Right lobe of liver (tissue), 6 donors: ENCODE measurements at regions not wholly inside any gene's neighbourhood (a gene's known extent, or its start where the extent isn't known, plus 50 kb on each side); places are given as distances from the start of the nearest gene placed in this dataset.

Experiments
- ATAC-seq, 4 donors: fragments of 200-7000 bp; cut with Tn5 transposase; one replicate each; pipeline ENCODE4 v1.9.1; 2020; ENCODE audit warnings: mild to moderate bottlenecking in 4 of 4, moderate library complexity in 4 of 4
- DNase-seq, 3 donors: peaks; one replicate each; pipeline ENCODE4 v3.0.0-alpha.2; 2020
- H3K27ac ChIP-seq, 3 donors: fragments of 200-600 bp; one replicate each; pipeline ENCODE4 v1.8.0; 2022
- H3K27me3 ChIP-seq, 2 donors: fragments of 200-600 bp; one replicate each; pipeline ENCODE4 v1.8.0; 2022
- H3K36me3 ChIP-seq, 4 donors: fragments of 200-600 bp; sonication (generic) in 1 of 4; one replicate each; pipeline versions ENCODE4 v1.5.1 to v1.8.0; 2017 to 2022; ENCODE audit warnings: control low read depth in 1 of 4
- H3K4me1 ChIP-seq, 4 donors: fragments of 200-600 bp; sonication (generic) in 1 of 4; one replicate each; pipeline versions ENCODE4 v1.5.1 to v1.8.0; 2017 to 2022; ENCODE audit warnings: control low read depth in 1 of 4
- H3K4me3 ChIP-seq, 3 donors: fragments of 200-600 bp; one replicate each; pipeline ENCODE4 v1.8.0; 2022
- H3K9me3 ChIP-seq, 4 donors: fragments of 200-600 bp; sonication (generic) in 1 of 4; one replicate each; pipeline versions ENCODE4 v1.5.1 to v1.8.0; 2017 to 2022; ENCODE audit warnings: control low read depth in 1 of 4
- POLR2A ChIP-seq: fragments of 450-650 bp; IDR thresholded peaks from one replicate; pipeline ENCODE4 v1.6.1; 2017; ENCODE audit warnings: antibody characterized with exemption, mild to moderate bottlenecking
- WGBS: methylation state at CpG from one replicate; pipeline ENCODE4 v1.1.6; 2018; ENCODE audit warnings: low coverage, low lambda C conversion rate; ENCODE audit not compliant: insufficient coverage; ENCODE audit errors: missing lambda C conversion rate; 5-methylcytosine and 5-hydroxymethylcytosine counted together
- intact Hi-C, 2 donors: fragments of 100-400 bp; cut with DNase I; formaldehyde crosslinking; loops; one replicate each; pipeline versions ENCODE4 v1.11.2 to v1.14.1; 2022
- TF ChIP-seq, protein P1 (sequence below), 4 donors: fragments of 200-600 bp in 3 of 4; fragments of 450-650 bp in 1 of 4; IDR thresholded peaks; one replicate each; pipeline versions ENCODE4 v1.5.1 to v1.8.0; 2016 to 2022; ENCODE audit warnings: antibody characterized with exemption in 4 of 4, mild to moderate bottlenecking in 2 of 4
- donor health status: DM: no; HTN: yes; CAD: no.
- donor health status: DM: no; HTN: no; CAD: no.
- donor health status: DM: no; HTN: no; CAD: no.
- donor health status: DM: no; HTN: yes; CAD: no.
- donor health status: DM: no; HTN: yes; CAD: no.

DNA sequence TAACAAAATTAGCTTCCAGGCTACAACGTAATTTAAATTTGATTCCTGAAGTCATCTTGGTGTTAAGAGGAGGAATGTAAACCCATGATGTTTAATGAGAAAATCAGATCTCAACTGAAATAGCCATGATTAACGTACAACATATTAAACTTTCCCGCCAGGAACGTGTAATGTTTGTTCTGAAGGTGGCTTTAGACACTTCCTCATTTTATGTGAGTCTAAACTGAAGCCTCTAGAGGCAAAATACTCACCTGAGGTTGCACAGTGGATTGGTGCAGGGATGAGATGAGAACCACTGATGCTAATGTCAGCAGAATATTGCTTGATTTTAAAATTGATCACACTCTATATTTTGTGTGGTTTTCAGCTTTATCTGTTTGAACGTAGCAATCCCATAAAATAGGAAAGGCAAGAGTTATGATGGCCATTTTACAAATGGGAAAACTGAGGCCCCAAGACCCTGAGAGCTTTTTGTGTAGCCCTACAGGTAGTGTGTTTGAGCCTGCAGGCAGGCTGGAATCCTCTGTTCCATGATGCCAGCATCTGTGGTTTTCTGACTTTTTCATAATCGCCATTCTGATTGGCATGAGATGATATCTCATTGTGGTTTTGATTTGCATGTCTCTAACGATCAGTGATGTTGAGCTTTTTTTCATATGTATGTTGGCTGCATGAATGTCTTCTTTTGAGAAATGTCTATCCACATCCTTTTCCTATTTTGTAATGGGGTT, 243.7 kb upstream of the BMPER start:
- Histone ChIP-seq H3K27me3 (no peaks in the 10 kb centered on the region), H3K4me3 (no peak overlapping the region), H3K36me3 (no peaks in the 10 kb centered on the region), H3K27ac (no peak overlapping the region), H3K4me1 (no peaks in the 10 kb centered on the region), H3K9me3 (no peaks in the 10 kb centered on the region)
- TF ChIP-seq, protein P1, sequence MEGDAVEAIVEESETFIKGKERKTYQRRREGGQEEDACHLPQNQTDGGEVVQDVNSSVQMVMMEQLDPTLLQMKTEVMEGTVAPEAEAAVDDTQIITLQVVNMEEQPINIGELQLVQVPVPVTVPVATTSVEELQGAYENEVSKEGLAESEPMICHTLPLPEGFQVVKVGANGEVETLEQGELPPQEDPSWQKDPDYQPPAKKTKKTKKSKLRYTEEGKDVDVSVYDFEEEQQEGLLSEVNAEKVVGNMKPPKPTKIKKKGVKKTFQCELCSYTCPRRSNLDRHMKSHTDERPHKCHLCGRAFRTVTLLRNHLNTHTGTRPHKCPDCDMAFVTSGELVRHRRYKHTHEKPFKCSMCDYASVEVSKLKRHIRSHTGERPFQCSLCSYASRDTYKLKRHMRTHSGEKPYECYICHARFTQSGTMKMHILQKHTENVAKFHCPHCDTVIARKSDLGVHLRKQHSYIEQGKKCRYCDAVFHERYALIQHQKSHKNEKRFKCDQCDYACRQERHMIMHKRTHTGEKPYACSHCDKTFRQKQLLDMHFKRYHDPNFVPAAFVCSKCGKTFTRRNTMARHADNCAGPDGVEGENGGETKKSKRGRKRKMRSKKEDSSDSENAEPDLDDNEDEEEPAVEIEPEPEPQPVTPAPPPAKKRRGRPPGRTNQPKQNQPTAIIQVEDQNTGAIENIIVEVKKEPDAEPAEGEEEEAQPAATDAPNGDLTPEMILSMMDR (IDR thresholded peaks at IDR 0.05): no peak
- no peak for TF ChIP-seq POLR2A
- WGBS: 41% methylated on average over 7 of the region's 7 CpGs
- DNase-seq (no peak), ATAC-seq (no peak)
- intact Hi-C loops: no loop called here

DNA sequence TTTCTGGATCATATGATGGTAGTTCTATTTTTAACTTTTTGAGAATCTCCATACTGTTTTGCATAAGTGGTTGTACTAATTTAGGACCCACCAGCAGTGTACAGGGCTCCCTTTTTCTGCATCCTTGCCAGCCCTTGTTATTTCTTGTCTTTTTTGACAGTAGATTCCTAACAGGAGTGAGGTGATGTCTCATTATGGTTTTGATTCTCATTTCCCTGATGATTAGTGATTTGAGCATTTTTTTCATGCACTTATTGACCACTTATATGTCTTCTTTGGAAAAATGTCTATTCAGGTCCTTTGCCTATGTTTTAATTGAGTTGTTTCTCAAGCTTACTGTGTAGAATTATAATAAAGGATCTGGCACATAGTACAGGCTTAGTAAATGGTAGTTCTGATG, 238.8 kb upstream of the BMPER start:
- no peak overlapping the region for H3K27ac ChIP-seq
- no peaks in the 10 kb centered on the region for H3K27me3 ChIP-seq
- no peak for ATAC-seq
- no peak for DNase-seq
- no peak for TF ChIP-seq POLR2A
- TF ChIP-seq, protein P1 (IDR thresholded peaks at IDR 0.05): no peak
- no peaks in the 10 kb centered on the region for H3K36me3 ChIP-seq
- H3K4me3 ChIP-seq: no peak overlapping the region
- no peaks in the 10 kb centered on the region for H3K9me3 ChIP-seq
- intact Hi-C loops: no loop called here
- no peaks in the 10 kb centered on the region for H3K4me1 ChIP-seq

DNA sequence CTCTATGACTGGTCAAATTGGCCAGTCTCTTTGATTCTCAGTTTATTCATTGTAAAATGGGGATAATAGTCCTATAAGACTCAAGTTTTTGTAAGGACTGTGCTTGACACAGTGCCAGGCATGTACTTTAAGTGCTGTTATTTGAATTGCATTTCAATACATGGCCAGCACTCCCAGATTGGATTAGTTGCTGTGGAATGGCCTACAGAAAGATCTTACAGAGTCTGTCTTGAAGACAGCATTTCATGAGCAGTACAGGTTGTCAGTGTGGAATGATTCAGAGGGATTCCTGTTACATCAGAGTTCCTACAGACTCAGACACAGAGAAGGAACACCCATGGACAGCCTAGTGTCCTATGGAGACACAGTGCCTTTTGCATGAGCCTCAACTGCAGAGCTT, 238.1 kb upstream of the BMPER start:
- Histone ChIP-seq H3K4me1 (no peaks in the 10 kb centered on the region), H3K36me3 (no peaks in the 10 kb centered on the region), H3K9me3 (no peaks in the 10 kb centered on the region), H3K27ac (no peak overlapping the region), H3K27me3 (no peaks in the 10 kb centered on the region), H3K4me3 (no peak overlapping the region)
- ATAC-seq (no peak), DNase-seq (no peak)
- intact Hi-C loops: no loop called here
- no peak for TF ChIP-seq POLR2A
- TF ChIP-seq, protein P1 (IDR thresholded peaks at IDR 0.05): no peak

DNA sequence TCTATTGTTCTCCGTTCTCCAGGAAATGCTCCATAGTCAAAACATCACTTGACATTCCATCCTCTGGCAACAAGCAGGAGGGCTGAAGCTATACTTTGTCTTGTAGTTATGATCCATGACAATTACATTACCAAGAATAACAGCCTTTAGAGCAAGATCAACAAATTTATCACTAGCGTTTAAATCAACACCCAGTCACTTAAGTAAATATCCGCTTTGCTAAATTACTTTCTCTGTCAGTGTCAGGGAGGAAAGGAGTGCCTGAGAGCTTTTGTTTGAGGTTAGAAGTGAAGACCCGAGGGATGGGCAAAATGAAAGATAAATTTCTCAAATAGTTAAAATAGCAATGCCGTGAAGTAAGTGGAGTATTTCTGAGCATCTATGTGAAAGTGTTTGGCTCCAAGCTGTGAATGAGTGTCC, 236.1 kb upstream of the BMPER start:
- intact Hi-C loops: no loop called here
- ATAC-seq (peak in 1 of 4 donors; percentile 37), DNase-seq (no peak)
- Histone ChIP-seq H3K9me3 (no peaks in the 10 kb centered on the region), H3K4me3 (no peak overlapping the region), H3K4me1 (no peaks in the 10 kb centered on the region), H3K27me3 (no peaks in the 10 kb centered on the region), H3K27ac (no peak overlapping the region), H3K36me3 (no peaks in the 10 kb centered on the region)
- TF ChIP-seq POLR2A: no peak
- TF ChIP-seq, protein P1 (IDR thresholded peaks at IDR 0.05): no peak
- 57% methylated on average over 5 of the region's 5 CpGs for WGBS
